ENCODE measurements at regions not wholly inside any gene's neighbourhood (a gene's known extent, or its start where the extent isn't known, plus 50 kb on each side); places are given as distances from the start of the nearest gene placed in this dataset.

DNA sequence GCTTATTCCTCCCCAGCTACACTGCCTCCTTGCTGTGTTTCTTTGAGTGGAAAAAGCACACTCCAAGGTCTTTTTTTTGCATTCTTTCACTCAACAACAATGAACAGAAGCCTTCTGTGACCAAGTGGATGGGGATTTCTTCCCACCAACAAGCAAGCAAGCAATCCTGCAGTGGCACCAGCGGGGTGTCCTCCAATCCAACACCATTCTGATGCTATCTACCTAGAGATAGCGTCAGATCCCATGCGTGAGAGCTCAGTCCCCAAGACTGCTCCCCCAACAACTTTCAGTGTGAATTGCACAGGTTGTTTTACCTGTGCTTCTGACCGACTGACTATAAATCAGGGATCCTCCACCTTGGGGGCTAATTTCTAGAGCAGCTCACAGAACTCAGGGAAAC, 311.0 kb upstream of the PODXL start:
- no peak for ATAC-seq (ENCODE audit: insufficient read depth, low read depth)

DNA sequence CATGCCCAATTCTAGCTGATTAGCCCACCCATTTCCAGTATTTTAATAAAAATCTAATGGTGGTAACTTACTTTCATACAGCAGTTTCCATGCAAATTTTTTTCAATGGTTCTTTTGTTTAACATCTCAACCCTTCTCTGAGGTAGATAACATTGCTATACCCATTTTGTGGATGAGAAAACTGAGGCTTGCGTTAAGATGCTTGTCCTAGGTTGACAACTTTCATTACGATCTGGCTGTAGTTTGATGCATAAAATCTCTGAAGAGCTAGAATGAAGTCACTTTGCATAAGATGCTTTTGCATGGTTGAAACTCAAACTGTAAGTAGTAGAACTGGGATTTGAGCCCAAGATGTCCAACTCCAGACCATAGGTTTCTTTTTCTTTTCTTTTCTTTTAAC, 309.5 kb upstream of the PODXL start:
- DNase-seq = no peak
- H3K27ac ChIP-seq (ENCODE audit: low read length) = no peak overlapping the region
- H3K36me3 ChIP-seq (ENCODE audit: insufficient read depth, low read length) = no peaks in the 10 kb centered on the region
- no peaks in the 10 kb centered on the region for H4K20me1 ChIP-seq (ENCODE audit: insufficient read depth, low read length)
- H3K4me2 ChIP-seq (ENCODE audit: insufficient read depth, low read length) = no peak overlapping the region
- no peak overlapping the region for H2AFZ ChIP-seq (ENCODE audit: low read depth, low read length)
- H3K4me3 ChIP-seq (ENCODE audit: low read depth in 1 of 2, low read length in 2 of 2) = no peak overlapping the region
- H3K79me2 ChIP-seq (ENCODE audit: insufficient read depth, low read length) = no peaks in the 10 kb centered on the region
- no peak for TF ChIP-seq EZH2 (IDR thresholded peaks at IDR 0.05; ENCODE audit: borderline replicate concordance, low read depth, low read length, severe bottlenecking)
- TF ChIP-seq, protein P1, sequence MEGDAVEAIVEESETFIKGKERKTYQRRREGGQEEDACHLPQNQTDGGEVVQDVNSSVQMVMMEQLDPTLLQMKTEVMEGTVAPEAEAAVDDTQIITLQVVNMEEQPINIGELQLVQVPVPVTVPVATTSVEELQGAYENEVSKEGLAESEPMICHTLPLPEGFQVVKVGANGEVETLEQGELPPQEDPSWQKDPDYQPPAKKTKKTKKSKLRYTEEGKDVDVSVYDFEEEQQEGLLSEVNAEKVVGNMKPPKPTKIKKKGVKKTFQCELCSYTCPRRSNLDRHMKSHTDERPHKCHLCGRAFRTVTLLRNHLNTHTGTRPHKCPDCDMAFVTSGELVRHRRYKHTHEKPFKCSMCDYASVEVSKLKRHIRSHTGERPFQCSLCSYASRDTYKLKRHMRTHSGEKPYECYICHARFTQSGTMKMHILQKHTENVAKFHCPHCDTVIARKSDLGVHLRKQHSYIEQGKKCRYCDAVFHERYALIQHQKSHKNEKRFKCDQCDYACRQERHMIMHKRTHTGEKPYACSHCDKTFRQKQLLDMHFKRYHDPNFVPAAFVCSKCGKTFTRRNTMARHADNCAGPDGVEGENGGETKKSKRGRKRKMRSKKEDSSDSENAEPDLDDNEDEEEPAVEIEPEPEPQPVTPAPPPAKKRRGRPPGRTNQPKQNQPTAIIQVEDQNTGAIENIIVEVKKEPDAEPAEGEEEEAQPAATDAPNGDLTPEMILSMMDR (IDR thresholded peaks at IDR 0.05; ENCODE audit: borderline replicate concordance, extremely low read depth, low read length, poor library complexity, severe bottlenecking) = no peak
- ATAC-seq (ENCODE audit: insufficient read depth, low read depth) = no peak
- no peak overlapping the region for H3K9ac ChIP-seq (ENCODE audit: low read depth, low read length)
- H3K9me3 ChIP-seq (ENCODE audit: insufficient read depth, low read length, severe bottlenecking) = no peaks in the 10 kb centered on the region
- peaks cover 6% of the 10 kb centered on the region for H3K27me3 ChIP-seq (ENCODE audit: insufficient read depth, low read length, poor library complexity)
- no peaks in the 10 kb centered on the region for H3K4me1 ChIP-seq (ENCODE audit: insufficient read depth, low read length)

More for the DNA sequence above, 311.0 kb upstream of the PODXL start:
- H2AFZ ChIP-seq (ENCODE audit: low read depth, low read length) = no peak overlapping the region
- no peak overlapping the region for H3K4me2 ChIP-seq (ENCODE audit: insufficient read depth, low read length)
- no peaks in the 10 kb centered on the region for H3K79me2 ChIP-seq (ENCODE audit: insufficient read depth, low read length)
- no peaks in the 10 kb centered on the region for H3K36me3 ChIP-seq (ENCODE audit: insufficient read depth, low read length)
- no peaks in the 10 kb centered on the region for H3K4me1 ChIP-seq (ENCODE audit: insufficient read depth, low read length)
- H3K9ac ChIP-seq (ENCODE audit: low read depth, low read length) = no peak overlapping the region
- no peak overlapping the region for H3K4me3 ChIP-seq (ENCODE audit: low read depth in 1 of 2, low read length in 2 of 2)
- H3K27ac ChIP-seq (ENCODE audit: low read length) = no peak overlapping the region
- DNase-seq = no peak
- peaks cover under 1% of the 10 kb centered on the region for H3K27me3 ChIP-seq (ENCODE audit: insufficient read depth, low read length, poor library complexity)
- H3K9me3 ChIP-seq (ENCODE audit: insufficient read depth, low read length, severe bottlenecking) = no peaks in the 10 kb centered on the region
- TF ChIP-seq, protein P1 (IDR thresholded peaks at IDR 0.05; ENCODE audit: borderline replicate concordance, extremely low read depth, low read length, poor library complexity, severe bottlenecking) = no peak
- no peak for TF ChIP-seq EZH2 (IDR thresholded peaks at IDR 0.05; ENCODE audit: borderline replicate concordance, low read depth, low read length, severe bottlenecking)
- H4K20me1 ChIP-seq (ENCODE audit: insufficient read depth, low read length) = no peaks in the 10 kb centered on the region

DNA sequence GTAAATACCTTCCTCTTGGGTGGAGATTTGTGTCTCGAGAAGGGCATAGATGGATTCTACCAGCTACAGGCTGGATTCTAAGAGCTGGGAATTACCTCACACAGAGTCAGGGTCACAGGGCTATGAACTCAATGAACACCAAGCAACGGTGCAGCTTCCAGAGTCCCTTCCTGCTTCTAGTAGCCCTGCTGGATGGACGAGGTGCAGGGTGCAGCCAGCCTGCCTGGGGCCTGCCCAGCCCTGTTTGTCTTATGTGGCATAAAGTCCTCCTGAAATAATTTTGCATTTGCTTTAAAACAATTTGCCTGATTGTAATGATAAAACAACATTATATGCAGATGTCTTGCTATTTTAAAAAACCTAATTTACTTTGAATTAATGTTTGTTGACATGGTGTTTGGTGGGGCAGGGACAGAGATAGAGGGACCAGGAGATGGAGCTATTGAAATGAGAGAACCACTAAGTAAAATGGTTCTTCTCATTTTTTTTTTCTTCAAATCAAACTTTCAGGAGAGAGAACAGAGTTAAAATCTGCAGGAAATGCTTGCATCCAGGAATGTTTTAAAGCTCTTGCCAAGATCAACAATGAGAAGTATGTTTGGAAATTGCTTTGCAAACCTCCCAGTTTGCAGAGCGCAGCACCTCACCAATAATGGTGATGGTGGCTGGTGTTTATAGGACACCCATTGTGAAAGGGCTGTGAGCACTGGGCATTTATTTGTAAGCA, 305.4 kb upstream of the PODXL start:
- Histone ChIP-seq H3K4me3 (ENCODE audit: low read depth in 1 of 2, low read length in 2 of 2) (no peak overlapping the region), H3K79me2 (ENCODE audit: insufficient read depth, low read length) (no peaks in the 10 kb centered on the region), H3K9me3 (ENCODE audit: insufficient read depth, low read length, severe bottlenecking) (no peaks in the 10 kb centered on the region), H2AFZ (ENCODE audit: low read depth, low read length) (no peak overlapping the region), H3K9ac (ENCODE audit: low read depth, low read length) (no peak overlapping the region), H3K4me1 (ENCODE audit: insufficient read depth, low read length) (no peaks in the 10 kb centered on the region), H3K27ac (ENCODE audit: low read length) (no peak overlapping the region), H3K4me2 (ENCODE audit: insufficient read depth, low read length) (no peak overlapping the region), H4K20me1 (ENCODE audit: insufficient read depth, low read length) (no peaks in the 10 kb centered on the region), H3K27me3 (ENCODE audit: insufficient read depth, low read length, poor library complexity) (peaks cover 6% of the 10 kb centered on the region), H3K36me3 (ENCODE audit: insufficient read depth, low read length) (no peaks in the 10 kb centered on the region)
- TF ChIP-seq EZH2 (IDR thresholded peaks at IDR 0.05; ENCODE audit: borderline replicate concordance, low read depth, low read length, severe bottlenecking) = no peak
- TF ChIP-seq, protein P1 (IDR thresholded peaks at IDR 0.05; ENCODE audit: borderline replicate concordance, extremely low read depth, low read length, poor library complexity, severe bottlenecking) = no peak
- no peak for DNase-seq
- no peak for ATAC-seq (ENCODE audit: insufficient read depth, low read depth)
